Keratinocyte (primary cell): ENCODE measurements at regions not wholly inside any gene's neighbourhood (a gene's known extent, or its start where the extent isn't known, plus 50 kb on each side); places are given as distances from the start of the nearest gene placed in this dataset.

Experiments used
- DNase-seq: peaks from one replicate; pipeline ENCODE4 v3.0.0-alpha.2; 2011; ENCODE audit warnings: low read depth, missing footprints, low spot score
- FAIRE-seq: peaks from 2 replicates; lab custom pipeline; 2011; peaks lifted over from hg19 to GRCh38; lab: Jason Lieb, UNC
- H2AFZ ChIP-seq: 2 replicates; pipeline ENCODE4 v1.6.0; 2012; ENCODE audit warnings: low read length, control low read depth, inconsistent platforms; ENCODE audit not compliant: control insufficient read depth
- H3K27ac ChIP-seq: 2 replicates; pipeline ENCODE4 v1.5.1; 2011; ENCODE audit warnings: low read length; ENCODE audit not compliant: control insufficient read depth, insufficient read depth
- H3K27me3 ChIP-seq: 3 replicates; pipeline ENCODE4 v1.6.0; 2011; ENCODE audit warnings: low read length; ENCODE audit not compliant: control insufficient read depth, insufficient read depth; ENCODE audit errors: extremely low read depth
- H3K36me3 ChIP-seq, 2 experiments: 2 replicates in 1 of 2; 3 replicates in 1 of 2; pipeline ENCODE4 v1.5.1; 2011; ENCODE audit warnings: low read length in 2 of 2, mild to moderate bottlenecking in 1 of 2; ENCODE audit not compliant: control insufficient read depth in 2 of 2, insufficient read depth in 2 of 2; ENCODE audit errors: extremely low read depth in 1 of 2
- H3K4me1 ChIP-seq: 3 replicates; pipeline ENCODE4 v1.5.1; 2011; ENCODE audit warnings: low read length; ENCODE audit not compliant: control insufficient read depth, insufficient read depth; ENCODE audit errors: extremely low read depth
- H3K4me2 ChIP-seq: 3 replicates; pipeline ENCODE4 v1.6.0; 2011; ENCODE audit warnings: low read depth, low read length; ENCODE audit not compliant: control insufficient read depth, insufficient read depth; ENCODE audit errors: extremely low read depth
- H3K4me3 ChIP-seq, 3 experiments: fragments of 200-600 bp in 1 of 3; sonication (generic) in 1 of 3; 2 replicates in 2 of 3; 3 replicates in 1 of 3; pipeline ENCODE4 v1.5.1; 2011 to 2016; ENCODE audit warnings: low read length in 3 of 3, mild to moderate bottlenecking in 3 of 3, control low read depth in 2 of 3, inconsistent platforms in 1 of 3, low read depth in 1 of 3, mixed read lengths in 1 of 3, mixed run types in 1 of 3, moderate library complexity in 1 of 3; ENCODE audit not compliant: control insufficient read depth in 2 of 3, insufficient read depth in 2 of 3; ENCODE audit errors: extremely low read depth in 1 of 3
- H3K79me2 ChIP-seq: 2 replicates; pipeline ENCODE4 v1.6.0; 2012; ENCODE audit warnings: low read length; ENCODE audit not compliant: control insufficient read depth, insufficient read depth
- H3K9ac ChIP-seq: 3 replicates; pipeline ENCODE4 v1.6.0; 2011; ENCODE audit warnings: low read length; ENCODE audit not compliant: control insufficient read depth, insufficient read depth; ENCODE audit errors: extremely low read depth
- H3K9me1 ChIP-seq: 3 replicates; pipeline ENCODE4 v1.6.0; 2011; ENCODE audit warnings: low read length; ENCODE audit not compliant: control insufficient read depth, insufficient read depth; ENCODE audit errors: extremely low read depth
- H3K9me3 ChIP-seq: 2 replicates; pipeline ENCODE4 v1.5.1; 2012; ENCODE audit warnings: low read depth, low read length; ENCODE audit not compliant: control insufficient read depth
- H4K20me1 ChIP-seq: 3 replicates; pipeline ENCODE4 v1.6.0; 2011; ENCODE audit warnings: low read length; ENCODE audit not compliant: control insufficient read depth, insufficient read depth; ENCODE audit errors: extremely low read depth
- CTCF ChIP-seq, 3 experiments: IDR thresholded peaks in 1 of 3; conservative IDR thresholded peaks in 1 of 3; optimal IDR thresholded peaks in 1 of 3; 2 replicates in 2 of 3; 3 replicates in 1 of 3; pipeline versions ENCODE3 to v1.5.1; 2011; ENCODE audit warnings: low read length in 3 of 3, mild to moderate bottlenecking in 3 of 3, moderate library complexity in 2 of 3, control low read depth in 1 of 3, inconsistent platforms in 1 of 3; ENCODE audit not compliant: insufficient read depth in 2 of 3; ENCODE audit errors: extremely low read depth in 1 of 3
- EZH2 ChIP-seq: IDR thresholded peaks from one replicate; pipeline ENCODE4 v1.6.1; 2012; ENCODE audit warnings: inconsistent platforms, mild to moderate bottlenecking, low read length, moderate library complexity
- dilution Hi-C: fragments of 300-500 bp; cut with MboI; formaldehyde crosslinking; loops from one replicate; pipeline ENCODE4 v1.7.0; 2020; ENCODE audit warnings: low sequenced_read_pairs; ENCODE audit not compliant: extremely low pct_ligation_motif_present

GRCh38 chr12:124386661-124387527 lies 92.0 kb downstream of the RFLNA start:
- dilution Hi-C loops, result no loop called here
- no peak overlapping the region for H3K9ac ChIP-seq
- TF ChIP-seq EZH2 (no peak), CTCF (optimal IDR thresholded peaks at IDR 0.05 in 1 of 3, IDR thresholded peaks at IDR 0.05 in 1 of 3, conservative IDR thresholded peaks at IDR 0.05 in 1 of 3; ENCODE audit: extremely low read depth in 1 of 3, insufficient read depth in 2 of 3, low read length in 3 of 3) (no peak)
- FAIRE-seq (no peak), DNase-seq (no peak)
- H3K4me2 ChIP-seq, result no peak overlapping the region
- no peak overlapping the region for H3K27ac ChIP-seq
- H3K79me2 ChIP-seq, result no peaks in the 10 kb centered on the region
- peaks cover 4 to 15% of the 10 kb centered on the region in 2 experiments for H3K36me3 ChIP-seq
- no peaks in the 10 kb centered on the region for H4K20me1 ChIP-seq
- no peak overlapping the region for H3K4me3 ChIP-seq
- H3K9me1 ChIP-seq, result no peaks in the 10 kb centered on the region
- peaks cover 52% of the 10 kb centered on the region for H3K4me1 ChIP-seq
- H2AFZ ChIP-seq, result no peak overlapping the region
- no peaks in the 10 kb centered on the region for H3K27me3 ChIP-seq
- H3K9me3 ChIP-seq, result no peaks in the 10 kb centered on the region

DNA sequence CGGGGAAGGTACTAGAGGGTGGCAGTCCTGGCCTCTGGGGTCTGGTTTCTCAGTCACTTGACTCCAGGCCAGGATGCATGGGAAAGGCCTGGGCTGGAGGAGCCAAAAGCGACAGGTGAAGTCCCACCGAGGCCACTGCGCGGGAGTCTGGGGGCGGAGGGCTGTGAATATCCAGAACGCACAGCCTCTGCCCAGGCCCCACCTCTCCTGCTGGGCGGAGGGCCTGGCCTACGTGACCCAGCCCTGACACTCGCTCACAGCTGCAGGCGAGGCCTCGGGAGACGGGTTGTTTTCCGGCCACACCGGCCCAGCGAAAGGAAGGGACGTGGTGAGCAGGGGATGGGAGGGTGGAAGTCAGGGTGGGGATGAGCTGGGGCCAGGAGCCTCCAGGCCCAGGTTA lies 91.2 kb downstream of the RFLNA start:
- peak overlapping the region; percentile 37 for H3K9ac ChIP-seq

More for the DNA sequence above, 91.2 kb downstream of the RFLNA start:
- Histone ChIP-seq H3K27me3 (no peaks in the 10 kb centered on the region), H4K20me1 (peaks cover under 1% of the 10 kb centered on the region), H3K4me3 (no peak overlapping the region), H3K4me1 (peaks cover 52% of the 10 kb centered on the region), H3K79me2 (no peaks in the 10 kb centered on the region), H3K27ac (no peak overlapping the region), H3K4me2 (no peak overlapping the region), H3K36me3 (peaks cover 4 to 12% of the 10 kb centered on the region in 2 experiments), H3K9me1 (no peaks in the 10 kb centered on the region), H3K9me3 (no peaks in the 10 kb centered on the region), H2AFZ (no peak overlapping the region)
- TF ChIP-seq EZH2 (no peak), CTCF (optimal IDR thresholded peaks at IDR 0.05 in 1 of 3, IDR thresholded peaks at IDR 0.05 in 1 of 3, conservative IDR thresholded peaks at IDR 0.05 in 1 of 3; ENCODE audit: extremely low read depth in 1 of 3, insufficient read depth in 2 of 3, low read length in 3 of 3) (no peak)
- dilution Hi-C loops, result no loop called here
- FAIRE-seq (no peak), DNase-seq (no peak)
